ENCODE measurements at regions not wholly inside any gene's neighbourhood (a gene's known extent, or its start where the extent isn't known, plus 50 kb on each side); places are given as distances from the start of the nearest gene placed in this dataset.

DNA sequence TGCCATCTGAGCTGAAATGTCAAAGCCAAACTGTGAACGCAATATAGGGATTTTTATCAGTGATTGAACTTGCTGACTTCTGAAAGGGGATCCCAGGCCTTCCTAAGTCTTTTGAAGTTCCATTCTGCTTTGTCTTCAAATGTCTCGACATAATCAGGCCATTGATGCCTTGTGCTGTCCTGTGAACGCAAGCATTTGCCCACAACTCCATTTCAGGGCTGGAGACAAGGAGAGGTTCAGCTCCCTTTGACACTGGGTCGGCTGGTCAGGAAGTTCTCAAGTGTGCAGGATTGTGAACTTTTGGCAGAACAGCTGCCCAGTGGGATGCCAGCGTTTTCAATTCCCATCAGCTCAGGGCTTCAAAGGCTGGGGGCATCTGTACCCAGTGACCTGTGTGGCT is 345.3 kb downstream of the NUAK1 start:
- Histone ChIP-seq H3K27ac (ENCODE audit: insufficient read depth, low read length) (no peak overlapping the region), H3K79me2 (ENCODE audit: control insufficient read depth, insufficient read depth, low read length) (no peaks in the 10 kb centered on the region), H3K4me2 (ENCODE audit: extremely low read depth, insufficient read depth, low read length) (no peak overlapping the region), H3K9me3 (ENCODE audit: control insufficient read depth, insufficient read depth, low read depth, low read length) (no peaks in the 10 kb centered on the region), H3K36me3 (ENCODE audit: control insufficient read depth, insufficient read depth, low read length) (no peaks in the 10 kb centered on the region), H4K20me1 (ENCODE audit: control insufficient read depth, extremely low read depth, insufficient read depth, low read length) (no peaks in the 10 kb centered on the region), H3K27me3 (ENCODE audit: control insufficient read depth, insufficient read depth, low read length) (no peaks in the 10 kb centered on the region), H2AFZ (ENCODE audit: low read length) (no peak overlapping the region), H3K4me3 (replicated peaks in 1 of 4; ENCODE audit: control extremely low read depth in 1 of 4, insufficient read depth in 1 of 4, low read depth in 3 of 4, low read length in 4 of 4) (no peak overlapping the region), H3K9ac (ENCODE audit: insufficient read depth, low read length) (no peak overlapping the region), H3K4me1 (ENCODE audit: control insufficient read depth, extremely low read depth, insufficient read depth, low read length) (no peaks in the 10 kb centered on the region)
- TF ChIP-seq, protein P1, sequence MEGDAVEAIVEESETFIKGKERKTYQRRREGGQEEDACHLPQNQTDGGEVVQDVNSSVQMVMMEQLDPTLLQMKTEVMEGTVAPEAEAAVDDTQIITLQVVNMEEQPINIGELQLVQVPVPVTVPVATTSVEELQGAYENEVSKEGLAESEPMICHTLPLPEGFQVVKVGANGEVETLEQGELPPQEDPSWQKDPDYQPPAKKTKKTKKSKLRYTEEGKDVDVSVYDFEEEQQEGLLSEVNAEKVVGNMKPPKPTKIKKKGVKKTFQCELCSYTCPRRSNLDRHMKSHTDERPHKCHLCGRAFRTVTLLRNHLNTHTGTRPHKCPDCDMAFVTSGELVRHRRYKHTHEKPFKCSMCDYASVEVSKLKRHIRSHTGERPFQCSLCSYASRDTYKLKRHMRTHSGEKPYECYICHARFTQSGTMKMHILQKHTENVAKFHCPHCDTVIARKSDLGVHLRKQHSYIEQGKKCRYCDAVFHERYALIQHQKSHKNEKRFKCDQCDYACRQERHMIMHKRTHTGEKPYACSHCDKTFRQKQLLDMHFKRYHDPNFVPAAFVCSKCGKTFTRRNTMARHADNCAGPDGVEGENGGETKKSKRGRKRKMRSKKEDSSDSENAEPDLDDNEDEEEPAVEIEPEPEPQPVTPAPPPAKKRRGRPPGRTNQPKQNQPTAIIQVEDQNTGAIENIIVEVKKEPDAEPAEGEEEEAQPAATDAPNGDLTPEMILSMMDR (conservative IDR thresholded peaks at IDR 0.05 in 1 of 2, IDR thresholded peaks at IDR 0.05 in 1 of 2; ENCODE audit: low read depth in 1 of 2, low read length in 2 of 2): no peak
- TF ChIP-seq EZH2 (IDR thresholded peaks at IDR 0.05; ENCODE audit: low read length, missing control alignments): no peak
- DNase-seq (ENCODE audit: low read depth in 2 of 2): no peak

DNA sequence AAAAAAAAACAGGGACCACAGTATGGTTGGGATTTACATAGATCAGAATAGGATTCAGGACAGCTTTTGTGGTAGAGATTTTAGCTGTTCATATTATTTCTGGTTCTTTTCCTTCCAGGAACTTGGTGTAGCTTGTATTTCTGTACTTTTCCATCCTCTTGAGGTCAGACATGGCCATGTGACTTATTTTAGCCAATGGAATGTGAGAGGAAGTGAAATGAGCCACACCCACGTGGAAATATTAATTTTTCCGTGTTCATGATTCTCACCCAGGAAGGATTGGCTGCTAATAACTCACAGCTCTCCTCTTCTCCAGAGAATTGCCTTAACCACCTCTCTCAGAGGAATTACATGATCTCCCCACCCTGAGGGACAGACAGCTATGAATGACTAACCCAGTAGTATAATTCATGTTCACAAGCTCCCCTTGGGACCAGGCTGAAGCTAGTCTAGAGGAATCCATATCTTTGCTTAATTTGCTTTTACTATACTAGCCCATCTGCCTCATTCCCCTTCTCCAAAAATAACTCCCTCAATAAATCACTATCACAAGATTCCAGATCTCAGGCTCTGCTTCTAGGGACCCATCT is 340.4 kb downstream of the NUAK1 start:
- Histone ChIP-seq H3K9me3 (ENCODE audit: control insufficient read depth, insufficient read depth, low read depth, low read length) (no peaks in the 10 kb centered on the region), H3K36me3 (ENCODE audit: control insufficient read depth, insufficient read depth, low read length) (no peaks in the 10 kb centered on the region), H3K79me2 (ENCODE audit: control insufficient read depth, insufficient read depth, low read length) (no peaks in the 10 kb centered on the region), H2AFZ (ENCODE audit: low read length) (no peak overlapping the region), H3K27me3 (ENCODE audit: control insufficient read depth, insufficient read depth, low read length) (no peaks in the 10 kb centered on the region), H3K4me3 (replicated peaks in 1 of 4; ENCODE audit: control extremely low read depth in 1 of 4, insufficient read depth in 1 of 4, low read depth in 3 of 4, low read length in 4 of 4) (no peak overlapping the region), H4K20me1 (ENCODE audit: control insufficient read depth, extremely low read depth, insufficient read depth, low read length) (no peaks in the 10 kb centered on the region), H3K4me2 (ENCODE audit: extremely low read depth, insufficient read depth, low read length) (no peak overlapping the region), H3K4me1 (ENCODE audit: control insufficient read depth, extremely low read depth, insufficient read depth, low read length) (no peaks in the 10 kb centered on the region), H3K27ac (ENCODE audit: insufficient read depth, low read length) (no peak overlapping the region), H3K9ac (ENCODE audit: insufficient read depth, low read length) (no peak overlapping the region)
- no peak for DNase-seq (ENCODE audit: low read depth in 2 of 2)
- TF ChIP-seq EZH2 (IDR thresholded peaks at IDR 0.05; ENCODE audit: low read length, missing control alignments): no peak
- TF ChIP-seq, protein P1 (conservative IDR thresholded peaks at IDR 0.05 in 1 of 2, IDR thresholded peaks at IDR 0.05 in 1 of 2; ENCODE audit: low read depth in 1 of 2, low read length in 2 of 2): no peak

DNA sequence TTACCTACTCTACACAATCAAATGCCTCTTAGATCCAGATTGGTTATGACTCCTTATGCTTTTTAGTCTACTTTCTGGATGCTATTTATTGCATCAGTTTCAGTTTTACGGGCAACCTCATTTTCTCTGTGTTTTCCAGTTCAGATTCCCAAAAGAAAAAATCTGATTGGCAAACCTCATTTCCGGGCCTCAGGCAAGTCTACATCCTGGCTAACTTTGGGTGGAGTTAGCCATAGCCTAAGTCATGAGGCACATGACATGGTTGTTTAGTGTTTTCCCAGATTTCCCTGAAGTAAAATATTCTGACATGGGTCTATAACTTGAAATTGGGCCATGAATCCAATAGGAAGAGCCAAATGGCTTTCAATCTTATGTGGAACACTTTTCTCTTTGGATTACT is 339.7 kb downstream of the NUAK1 start:
- no peak overlapping the region for H2AFZ ChIP-seq (ENCODE audit: low read length)
- no peaks in the 10 kb centered on the region for H3K79me2 ChIP-seq (ENCODE audit: control insufficient read depth, insufficient read depth, low read length)
- no peak overlapping the region for H3K4me2 ChIP-seq (ENCODE audit: extremely low read depth, insufficient read depth, low read length)
- no peaks in the 10 kb centered on the region for H3K36me3 ChIP-seq (ENCODE audit: control insufficient read depth, insufficient read depth, low read length)
- TF ChIP-seq, protein P1 (conservative IDR thresholded peaks at IDR 0.05 in 1 of 2, IDR thresholded peaks at IDR 0.05 in 1 of 2; ENCODE audit: low read depth in 1 of 2, low read length in 2 of 2): no peak
- no peak for TF ChIP-seq EZH2 (IDR thresholded peaks at IDR 0.05; ENCODE audit: low read length, missing control alignments)
- H4K20me1 ChIP-seq (ENCODE audit: control insufficient read depth, extremely low read depth, insufficient read depth, low read length): no peaks in the 10 kb centered on the region
- no peaks in the 10 kb centered on the region for H3K4me1 ChIP-seq (ENCODE audit: control insufficient read depth, extremely low read depth, insufficient read depth, low read length)
- H3K27me3 ChIP-seq (ENCODE audit: control insufficient read depth, insufficient read depth, low read length): no peaks in the 10 kb centered on the region
- H3K27ac ChIP-seq (ENCODE audit: insufficient read depth, low read length): no peak overlapping the region
- no peak overlapping the region for H3K4me3 ChIP-seq (replicated peaks in 1 of 4; ENCODE audit: control extremely low read depth in 1 of 4, insufficient read depth in 1 of 4, low read depth in 3 of 4, low read length in 4 of 4)
- no peak for DNase-seq (ENCODE audit: low read depth in 2 of 2)
- no peak overlapping the region for H3K9ac ChIP-seq (ENCODE audit: insufficient read depth, low read length)
- H3K9me3 ChIP-seq (ENCODE audit: control insufficient read depth, insufficient read depth, low read depth, low read length): no peaks in the 10 kb centered on the region

Measured in fibroblast of lung (primary cell).